Choroid plexus epithelial cell (primary cell): ENCODE measurements at regions not wholly inside any gene's neighbourhood (a gene's known extent, or its start where the extent isn't known, plus 50 kb on each side); places are given as distances from the start of the nearest gene placed in this dataset.
"Not testable (repeated sequence)": the region's sequence is repeated elsewhere in the genome, so short reads cannot be mapped to it uniquely, and the experiment has no call there.

ENCODE experiments used
- DNase-seq: peaks from one replicate; pipeline ENCODE4 v3.0.0-alpha.2; 2010; ENCODE audit warnings: low read depth
- H3K4me3 ChIP-seq: 2 replicates; pipeline ENCODE4 v1.5.1; 2011; ENCODE audit warnings: low read depth, mild to moderate bottlenecking, control low read depth, low read length, moderate library complexity
- TF ChIP-seq, protein P1 (sequence below): conservative IDR thresholded peaks from 2 replicates; pipeline ENCODE4 v1.5.1; 2011; ENCODE audit warnings: low read depth, mild to moderate bottlenecking, control low read depth, inconsistent platforms, low read length, moderate library complexity

DNA sequence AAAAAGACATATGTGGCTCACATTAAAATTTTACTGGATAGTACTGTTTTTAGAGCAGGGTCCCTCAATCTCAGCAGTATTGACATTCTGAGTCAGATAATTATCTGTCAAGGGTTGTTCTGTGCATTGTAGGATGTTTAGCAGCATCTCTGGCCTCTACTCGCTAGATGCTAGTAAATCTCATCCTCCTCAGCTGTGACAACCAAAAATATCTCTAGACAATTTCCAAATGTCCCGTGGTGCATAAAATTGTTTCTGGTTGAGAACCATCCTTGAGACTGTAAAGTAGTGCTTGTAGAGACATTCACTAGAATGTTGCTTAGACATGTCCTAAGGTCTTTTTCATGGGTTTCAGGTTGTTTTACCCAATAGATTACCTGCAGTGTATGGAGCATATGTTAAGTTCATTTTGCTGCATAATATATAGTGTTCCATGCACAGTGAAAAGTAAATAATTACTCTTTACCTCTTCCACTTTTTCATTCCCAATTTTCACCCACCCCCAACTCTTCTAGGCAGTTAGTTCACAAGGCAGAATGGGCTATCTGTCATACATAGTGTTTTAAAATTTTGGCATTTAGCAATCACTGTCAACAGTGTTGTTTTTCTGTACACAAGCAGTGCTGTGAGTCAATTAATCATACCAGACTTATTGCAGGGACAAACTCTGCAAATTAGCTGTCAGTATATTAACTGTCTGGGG lies 200.2 kb upstream of the SLC38A2 start:
- no peak for DNase-seq
- H3K4me3 ChIP-seq = no peak overlapping the region
- TF ChIP-seq, protein P1, sequence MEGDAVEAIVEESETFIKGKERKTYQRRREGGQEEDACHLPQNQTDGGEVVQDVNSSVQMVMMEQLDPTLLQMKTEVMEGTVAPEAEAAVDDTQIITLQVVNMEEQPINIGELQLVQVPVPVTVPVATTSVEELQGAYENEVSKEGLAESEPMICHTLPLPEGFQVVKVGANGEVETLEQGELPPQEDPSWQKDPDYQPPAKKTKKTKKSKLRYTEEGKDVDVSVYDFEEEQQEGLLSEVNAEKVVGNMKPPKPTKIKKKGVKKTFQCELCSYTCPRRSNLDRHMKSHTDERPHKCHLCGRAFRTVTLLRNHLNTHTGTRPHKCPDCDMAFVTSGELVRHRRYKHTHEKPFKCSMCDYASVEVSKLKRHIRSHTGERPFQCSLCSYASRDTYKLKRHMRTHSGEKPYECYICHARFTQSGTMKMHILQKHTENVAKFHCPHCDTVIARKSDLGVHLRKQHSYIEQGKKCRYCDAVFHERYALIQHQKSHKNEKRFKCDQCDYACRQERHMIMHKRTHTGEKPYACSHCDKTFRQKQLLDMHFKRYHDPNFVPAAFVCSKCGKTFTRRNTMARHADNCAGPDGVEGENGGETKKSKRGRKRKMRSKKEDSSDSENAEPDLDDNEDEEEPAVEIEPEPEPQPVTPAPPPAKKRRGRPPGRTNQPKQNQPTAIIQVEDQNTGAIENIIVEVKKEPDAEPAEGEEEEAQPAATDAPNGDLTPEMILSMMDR = no peak

DNA sequence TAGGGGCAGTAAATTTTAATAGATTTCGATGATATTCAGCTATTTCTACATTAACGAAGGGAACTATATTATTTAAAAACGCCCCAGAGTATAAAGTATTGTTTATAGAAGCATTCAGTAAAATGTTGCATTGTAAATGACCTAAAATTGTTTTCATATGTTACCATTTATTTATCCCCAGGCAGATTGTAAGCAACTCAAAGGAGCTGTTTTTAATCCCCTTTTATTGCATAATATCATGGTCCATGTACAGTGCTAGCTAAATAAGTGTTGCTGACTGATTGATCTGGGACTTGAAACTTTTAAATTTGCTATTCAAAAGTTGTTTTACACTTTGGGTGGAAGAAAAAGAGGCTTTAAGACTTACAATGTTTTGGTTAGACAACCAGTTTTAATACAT lies 199.0 kb upstream of the SLC38A2 start:
- DNase-seq = no peak
- TF ChIP-seq, protein P1 = no peak
- no peak overlapping the region for H3K4me3 ChIP-seq

DNA sequence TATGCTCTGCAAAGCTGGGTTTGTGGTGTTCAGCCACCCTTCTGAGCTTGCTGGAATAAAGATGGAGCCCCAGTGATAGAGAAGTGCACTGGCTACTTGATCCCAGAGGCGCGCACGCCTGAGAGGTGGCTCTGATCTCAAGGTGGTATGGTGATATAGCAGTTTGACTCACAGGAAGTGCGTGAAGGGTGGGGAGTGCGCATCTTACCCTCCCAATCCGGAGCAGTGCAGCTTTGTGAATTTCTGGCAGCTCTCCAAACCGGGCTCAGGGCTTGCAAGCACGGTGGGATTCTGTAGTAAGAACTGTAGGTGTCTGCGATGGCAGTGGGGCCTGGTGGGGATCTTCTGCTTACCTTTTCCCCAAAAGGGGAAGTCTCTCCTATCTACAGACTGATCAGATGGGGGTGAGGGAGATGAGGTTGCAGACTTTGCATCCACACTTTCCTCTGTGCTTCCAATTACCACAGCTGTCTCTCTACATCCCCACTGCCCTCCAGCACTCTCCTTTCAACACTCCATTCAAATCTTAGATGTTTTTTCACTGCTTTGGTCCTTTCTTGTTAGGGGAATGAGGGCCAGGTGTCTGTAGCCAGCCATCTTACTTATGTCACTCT lies 197.4 kb upstream of the SLC38A2 start:
- TF ChIP-seq, protein P1 = no peak
- no peak overlapping the region for H3K4me3 ChIP-seq
- no peak for DNase-seq

DNA sequence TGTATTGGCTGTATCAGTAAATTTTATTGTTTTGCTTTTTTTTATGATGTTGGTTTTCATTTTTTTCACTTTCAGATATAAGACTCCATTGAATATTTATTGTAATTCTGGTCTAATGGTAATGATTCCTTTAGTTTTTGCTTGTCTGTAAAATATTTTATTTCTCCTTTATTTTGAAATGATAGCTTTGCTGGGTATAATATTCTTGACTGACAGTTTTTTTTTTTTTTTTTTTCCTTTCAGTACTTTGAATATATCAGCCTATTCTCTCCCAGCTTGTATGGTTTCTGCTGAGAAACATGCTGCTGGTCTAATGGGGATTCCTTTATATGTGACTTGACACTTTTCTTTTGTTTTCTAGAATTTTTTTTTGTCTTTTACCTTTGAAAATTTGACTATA lies 195.1 kb upstream of the SLC38A2 start:
- TF ChIP-seq, protein P1 = no peak
- no peak overlapping the region for H3K4me3 ChIP-seq
- no peak for DNase-seq

DNA sequence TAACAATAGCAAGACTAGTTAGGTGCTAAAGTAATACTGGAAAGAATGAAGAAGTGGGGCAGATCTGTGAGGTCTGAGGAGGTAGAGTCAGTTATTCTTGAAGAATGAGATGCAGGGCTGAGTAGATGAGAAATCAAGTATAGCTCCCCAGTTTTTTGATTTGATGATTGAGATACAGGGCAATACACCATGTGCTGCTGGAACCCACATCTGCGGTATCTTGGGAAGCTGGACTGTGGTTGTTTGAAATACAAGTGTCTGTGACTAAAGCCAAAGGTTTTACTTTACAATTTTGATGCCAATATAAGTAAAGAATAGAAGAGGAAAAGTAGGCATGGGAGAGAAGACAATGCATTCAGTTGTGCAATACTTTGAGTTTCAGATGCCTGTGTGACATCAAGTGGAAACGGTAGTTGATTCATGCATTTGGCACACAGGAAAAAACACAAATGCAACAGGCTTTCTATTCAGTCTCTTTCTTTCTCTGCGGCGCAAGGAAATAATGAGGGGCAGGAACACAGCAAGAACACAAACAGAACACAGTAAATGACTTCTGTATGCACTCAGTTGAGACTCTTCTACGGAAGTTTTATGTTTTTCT lies 190.2 kb upstream of the SLC38A2 start:
- DNase-seq = peak; percentile 90
- no peak overlapping the region for H3K4me3 ChIP-seq
- TF ChIP-seq, protein P1 = no peak

DNA sequence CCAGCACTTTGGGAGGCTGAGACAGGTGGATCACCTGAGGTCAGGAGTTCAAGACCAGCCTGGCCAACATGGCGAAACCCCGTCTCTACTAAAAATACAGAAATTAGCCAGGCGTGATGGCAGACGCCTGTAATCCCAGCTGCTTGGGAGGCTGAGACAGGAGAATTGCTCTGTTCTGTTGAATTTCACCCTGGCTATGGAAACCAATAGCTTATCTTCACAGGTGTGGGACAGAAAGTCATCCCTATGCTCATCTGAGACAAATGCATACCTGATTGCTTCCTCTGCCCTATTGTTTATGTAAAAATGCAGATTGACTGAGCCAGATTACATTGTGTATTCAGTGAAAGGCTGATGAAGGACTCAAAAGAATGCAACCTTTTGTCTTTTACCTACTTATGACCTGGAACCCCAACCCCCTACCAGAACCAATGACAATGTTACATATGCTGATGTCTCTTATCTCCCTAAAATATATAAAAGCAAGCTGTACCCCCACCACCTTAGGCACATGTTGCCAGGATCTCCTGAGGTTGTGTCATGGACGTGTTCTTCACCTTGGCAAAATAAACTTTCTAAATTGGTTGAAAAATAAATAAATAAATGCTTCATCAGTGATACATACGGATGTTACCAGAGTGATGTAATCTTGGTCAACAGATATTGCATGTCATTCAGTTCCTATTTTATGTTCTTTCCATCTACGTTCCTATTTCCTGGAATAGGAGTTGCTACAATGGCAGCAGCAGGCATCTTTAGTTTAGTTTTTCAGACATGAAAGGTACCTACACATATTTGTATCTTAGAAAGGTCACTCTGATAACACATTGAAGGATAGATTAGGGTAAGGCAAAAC lies 189.4 kb upstream of the SLC38A2 start:
- DNase-seq = peak; percentile 58
- not testable (repeated sequence) for H3K4me3 ChIP-seq

DNA sequence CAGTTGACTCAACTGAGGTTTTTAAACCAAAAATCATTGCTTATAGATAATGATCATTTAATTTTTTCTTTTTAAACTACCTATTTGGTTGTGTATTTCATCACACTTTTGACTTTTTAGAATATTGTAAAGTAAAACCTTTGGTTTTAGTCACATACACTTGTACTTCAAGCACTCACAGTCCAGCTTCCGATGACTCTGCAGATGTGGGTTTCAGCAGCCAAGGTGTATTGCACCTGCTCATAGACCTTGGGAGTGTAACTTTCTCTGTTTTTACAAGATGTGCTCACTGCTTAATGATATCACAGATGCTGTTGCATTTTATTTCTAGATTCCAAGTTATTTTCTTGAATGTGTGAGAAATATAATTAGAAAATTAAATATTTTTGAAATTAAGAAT lies 188.3 kb upstream of the SLC38A2 start:
- TF ChIP-seq, protein P1 = no peak
- H3K4me3 ChIP-seq = no peak overlapping the region
- DNase-seq = no peak
